22Rv1 (cell line): ENCODE measurements at regions not wholly inside any gene's neighbourhood (a gene's known extent, or its start where the extent isn't known, plus 50 kb on each side); places are given as distances from the start of the nearest gene placed in this dataset.

Experiments
- H3K27ac ChIP-seq: fragments of 450-650 bp; 2 replicates; pipeline ENCODE4 v1.5.1; 2017
- CTCF ChIP-seq: fragments of 450-650 bp; IDR thresholded peaks from 2 replicates; pipeline ENCODE4 v1.5.1; 2017; ENCODE audit warnings: mild to moderate bottlenecking
- ZFX ChIP-seq: fragments of 450-650 bp; IDR thresholded peaks from 2 replicates; pipeline ENCODE4 v1.6.1; 2017; ENCODE audit warnings: antibody characterized with exemption, borderline replicate concordance

- TF ChIP-seq ZFX (no peak), CTCF (no peak)
- H3K27ac ChIP-seq, result no peak overlapping the region
Observed at GRCh38 chr10:112005044-112005443, 178.5 kb downstream of the GPAM start.

- H3K27ac ChIP-seq, result no peak overlapping the region
- TF ChIP-seq CTCF, result no peak
- no peak for TF ChIP-seq ZFX
Observed at GRCh38 chr10:112006407-112006806, 177.2 kb downstream of the GPAM start.

- TF ChIP-seq CTCF, result no peak
- no peak for TF ChIP-seq ZFX
- no peak overlapping the region for H3K27ac ChIP-seq
Observed at GRCh38 chr10:112006831-112007230, 176.7 kb downstream of the GPAM start.

GRCh38 chr10:112022196-112022595 lies 161.4 kb downstream of the GPAM start:
- H3K27ac ChIP-seq, result no peak overlapping the region
- TF ChIP-seq ZFX (no peak), CTCF (no peak)

DNA sequence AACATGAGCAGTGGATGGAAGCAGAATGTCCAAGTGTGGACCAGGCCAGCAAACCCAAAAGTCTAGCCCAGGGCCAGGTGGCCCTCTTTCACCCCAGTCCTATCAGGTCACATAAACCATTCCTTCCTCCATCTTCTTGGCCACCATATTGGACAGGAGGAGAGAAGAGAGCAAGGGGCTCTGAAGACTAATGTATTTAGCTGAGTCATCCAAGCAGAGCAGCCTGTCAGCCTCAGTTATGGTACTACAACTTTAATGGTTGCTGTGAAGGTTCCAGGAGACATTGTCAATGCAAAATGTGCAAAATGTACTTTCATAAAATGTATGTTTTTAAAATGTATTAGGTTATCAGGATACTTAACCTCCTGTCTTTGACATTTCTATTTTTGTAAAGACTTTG lies 159.5 kb downstream of the GPAM start:
- no peak for TF ChIP-seq CTCF
- no peak for TF ChIP-seq ZFX

DNA sequence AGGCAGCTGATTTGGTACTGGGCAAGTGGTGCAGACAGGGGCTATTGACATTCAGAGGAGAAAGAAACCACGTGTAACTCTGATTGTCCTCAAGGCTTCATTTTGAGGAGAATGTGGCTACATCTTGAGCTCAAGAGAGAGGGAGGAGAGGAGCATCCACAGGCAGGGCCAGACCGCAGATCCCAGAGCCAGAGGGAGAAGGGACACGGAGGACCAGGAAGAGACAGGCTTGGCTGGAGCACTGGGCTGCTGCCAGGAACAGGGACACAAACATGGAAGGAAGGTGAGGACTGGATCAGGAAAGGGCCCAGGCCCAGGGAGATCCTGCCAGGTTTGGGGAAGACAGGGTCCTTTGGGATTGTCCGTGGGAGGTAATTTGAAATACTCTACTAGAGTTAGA lies 158.3 kb downstream of the GPAM start:
- TF ChIP-seq ZFX (no peak), CTCF (no peak)
- H3K27ac ChIP-seq, result no peak overlapping the region

More for the DNA sequence above, 159.5 kb downstream of the GPAM start:
- no peak overlapping the region for H3K27ac ChIP-seq

DNA sequence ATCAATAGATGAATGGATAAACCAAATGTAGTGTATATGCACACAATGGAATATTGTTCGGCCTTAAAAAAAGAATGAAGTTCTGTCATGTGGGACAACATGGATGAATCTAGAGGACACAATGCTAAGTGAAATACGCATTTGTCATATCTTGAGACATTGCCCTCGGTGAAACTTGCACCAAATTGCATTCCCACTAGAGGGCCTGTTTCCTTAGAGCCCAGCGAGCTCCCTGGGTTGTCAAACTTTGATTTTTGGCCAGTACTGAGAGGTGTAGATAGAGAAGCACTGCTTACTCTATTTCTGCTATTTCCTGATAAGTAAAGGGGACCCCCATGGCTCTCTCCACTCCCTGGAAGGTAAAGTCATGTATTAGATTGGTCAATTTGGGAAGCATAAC lies 157.1 kb downstream of the GPAM start:
- no peak for TF ChIP-seq ZFX
- TF ChIP-seq CTCF, result peak; percentile 51
- H3K27ac ChIP-seq, result no peak overlapping the region
